ENCODE measurements at regions not wholly inside any gene's neighbourhood (a gene's known extent, or its start where the extent isn't known, plus 50 kb on each side); places are given as distances from the start of the nearest gene placed in this dataset.

GRCh38 chr3:184485241-184485640, 76.3 kb upstream of the EPHB3 start:
- H3K4me3 ChIP-seq (ENCODE audit: low read length), result no peak overlapping the region
- no peak overlapping the region for H3K27ac Mint-ChIP-seq
- H3K36me3 Mint-ChIP-seq, result no peaks in the 10 kb centered on the region
- peaks cover 24 to 53% (median 32%) of the 10 kb centered on the region in 5 donors for H3K27me3 Mint-ChIP-seq
- intact Hi-C loops (cut with micrococcal nuclease), result no loop called here
- H3K36me3 ChIP-seq (ENCODE audit: control insufficient read depth in 2 of 3, insufficient read depth in 3 of 3, low read length in 3 of 3), result no peaks in the 10 kb centered on the region
- ChIA-PET CTCF (no interaction called here), POLR2A (no interaction called here)
- DNase-seq (no peak), ATAC-seq (no peak)
- H3K4me1 Mint-ChIP-seq, result peaks cover 0 to 4% (median 0%) of the 10 kb centered on the region in 7 donors
- H3K4me3 Mint-ChIP-seq, result no peak overlapping the region
- no peak overlapping the region for H3K27ac ChIP-seq (ENCODE audit: low read depth, low read length)
- H3K27me3 ChIP-seq (ENCODE audit: control insufficient read depth in 2 of 2, insufficient read depth in 2 of 2, low read length in 2 of 2), result no peaks in the 10 kb centered on the region
- H3K9me3 ChIP-seq (ENCODE audit: control insufficient read depth in 2 of 3, low read length in 3 of 3), result no peaks in the 10 kb centered on the region
- no peaks in the 10 kb centered on the region for H3K4me1 ChIP-seq (ENCODE audit: control insufficient read depth in 2 of 2, insufficient read depth in 2 of 2, low read length in 2 of 2)
- peaks cover 0 to 2% (median 0%) of the 10 kb centered on the region in 11 donors for H3K9me3 Mint-ChIP-seq

- DNase-seq (no peak), ATAC-seq (no peak)
- H3K36me3 Mint-ChIP-seq, result no peaks in the 10 kb centered on the region
- Histone ChIP-seq H3K4me3 (ENCODE audit: low read length) (no peak overlapping the region), H3K27me3 (ENCODE audit: control insufficient read depth in 2 of 2, insufficient read depth in 2 of 2, low read length in 2 of 2) (no peaks in the 10 kb centered on the region), H3K9me3 (ENCODE audit: control insufficient read depth in 2 of 3, low read length in 3 of 3) (no peaks in the 10 kb centered on the region), H3K27ac (ENCODE audit: low read depth, low read length) (no peak overlapping the region), H3K4me1 (ENCODE audit: control insufficient read depth in 2 of 2, insufficient read depth in 2 of 2, low read length in 2 of 2) (no peaks in the 10 kb centered on the region), H3K36me3 (ENCODE audit: control insufficient read depth in 2 of 3, insufficient read depth in 3 of 3, low read length in 3 of 3) (no peaks in the 10 kb centered on the region)
- H3K9me3 Mint-ChIP-seq, result peaks cover 0 to 2% (median 0%) of the 10 kb centered on the region in 11 donors
- peaks cover 0 to 4% (median 0%) of the 10 kb centered on the region in 7 donors for H3K4me1 Mint-ChIP-seq
- intact Hi-C loops (cut with micrococcal nuclease), result no loop called here
- H3K27ac Mint-ChIP-seq, result no peak overlapping the region
- no peak overlapping the region for H3K4me3 Mint-ChIP-seq
- ChIA-PET POLR2A (no interaction called here), CTCF (no interaction called here)
- H3K27me3 Mint-ChIP-seq, result peaks cover 24 to 55% (median 30%) of the 10 kb centered on the region in 5 donors
These were observed 75.7 kb upstream of the EPHB3 start for GRCh38 chr3:184485906-184486305.

GRCh38 chr3:184486614-184487013, 75.0 kb upstream of the EPHB3 start:
- no peak overlapping the region for H3K27ac Mint-ChIP-seq
- H3K4me1 Mint-ChIP-seq, result peaks cover 0 to 4% (median 0%) of the 10 kb centered on the region in 7 donors
- Histone ChIP-seq H3K4me3 (ENCODE audit: low read length) (no peak overlapping the region), H3K27me3 (ENCODE audit: control insufficient read depth in 2 of 2, insufficient read depth in 2 of 2, low read length in 2 of 2) (no peaks in the 10 kb centered on the region), H3K4me1 (ENCODE audit: control insufficient read depth in 2 of 2, insufficient read depth in 2 of 2, low read length in 2 of 2) (no peaks in the 10 kb centered on the region), H3K27ac (ENCODE audit: low read depth, low read length) (no peak overlapping the region), H3K9me3 (ENCODE audit: control insufficient read depth in 2 of 3, low read length in 3 of 3) (no peaks in the 10 kb centered on the region), H3K36me3 (ENCODE audit: control insufficient read depth in 2 of 3, insufficient read depth in 3 of 3, low read length in 3 of 3) (no peaks in the 10 kb centered on the region)
- ChIA-PET POLR2A (no interaction called here), CTCF (no interaction called here)
- H3K36me3 Mint-ChIP-seq, result no peaks in the 10 kb centered on the region
- intact Hi-C loops (cut with micrococcal nuclease), result no loop called here
- H3K27me3 Mint-ChIP-seq, result peaks cover 18 to 56% (median 31%) of the 10 kb centered on the region in 5 donors
- H3K4me3 Mint-ChIP-seq, result no peak overlapping the region
- DNase-seq (no peak), ATAC-seq (no peak)
- peaks cover 0 to 2% (median 0%) of the 10 kb centered on the region in 11 donors for H3K9me3 Mint-ChIP-seq

- H3K36me3 ChIP-seq (ENCODE audit: control insufficient read depth in 2 of 3, insufficient read depth in 3 of 3, low read length in 3 of 3), result no peaks in the 10 kb centered on the region
- no peaks in the 10 kb centered on the region for H3K9me3 ChIP-seq (ENCODE audit: control insufficient read depth in 2 of 3, low read length in 3 of 3)
- DNase-seq (no peak), ATAC-seq (no peak)
- Mint-ChIP-seq H3K4me3 (no peak overlapping the region), H3K4me1 (peaks cover 5 to 13% (median 6%) of the 10 kb centered on the region in 7 donors), H3K27ac (no peak overlapping the region), H3K36me3 (no peaks in the 10 kb centered on the region), H3K9me3 (peaks cover 0 to 2% (median 0%) of the 10 kb centered on the region in 11 donors), H3K27me3 (peaks cover 29 to 53% (median 45%) of the 10 kb centered on the region in 5 donors)
- H3K4me3 ChIP-seq (ENCODE audit: low read length), result no peak overlapping the region
- POLR2A ChIA-PET, result no interaction called here
- H3K4me1 ChIP-seq (ENCODE audit: control insufficient read depth in 2 of 2, insufficient read depth in 2 of 2, low read length in 2 of 2), result no peaks in the 10 kb centered on the region
- no peak overlapping the region for H3K27ac ChIP-seq (ENCODE audit: low read depth, low read length)
- intact Hi-C loops (cut with micrococcal nuclease), result no loop called here
- CTCF ChIA-PET, result no interaction called here
- peaks cover 0 to 5% of the 10 kb centered on the region in 2 donors for H3K27me3 ChIP-seq (ENCODE audit: control insufficient read depth in 2 of 2, insufficient read depth in 2 of 2, low read length in 2 of 2)
These were observed 73.0 kb upstream of the EPHB3 start for GRCh38 chr3:184488577-184488976.

- Histone ChIP-seq H3K27me3 (ENCODE audit: control insufficient read depth in 2 of 2, insufficient read depth in 2 of 2, low read length in 2 of 2) (peaks cover 0 to 5% of the 10 kb centered on the region in 2 donors), H3K9me3 (ENCODE audit: control insufficient read depth in 2 of 3, low read length in 3 of 3) (no peaks in the 10 kb centered on the region), H3K27ac (ENCODE audit: low read depth, low read length) (no peak overlapping the region), H3K36me3 (ENCODE audit: control insufficient read depth in 2 of 3, insufficient read depth in 3 of 3, low read length in 3 of 3) (no peaks in the 10 kb centered on the region), H3K4me1 (ENCODE audit: control insufficient read depth in 2 of 2, insufficient read depth in 2 of 2, low read length in 2 of 2) (no peaks in the 10 kb centered on the region), H3K4me3 (ENCODE audit: low read length) (no peak overlapping the region)
- Mint-ChIP-seq H3K4me3 (no peak overlapping the region), H3K4me1 (peaks cover 5 to 17% (median 6%) of the 10 kb centered on the region in 7 donors), H3K9me3 (peaks cover 0 to 2% (median 0%) of the 10 kb centered on the region in 11 donors), H3K27ac (no peak overlapping the region), H3K36me3 (peaks cover 0 to under 1% (median 0%) of the 10 kb centered on the region in 5 donors), H3K27me3 (peaks cover 37 to 61% (median 53%) of the 10 kb centered on the region in 5 donors)
- intact Hi-C loops (cut with micrococcal nuclease), result no loop called here
- no peak for DNase-seq
- ChIA-PET POLR2A (no interaction called here), CTCF (no interaction called here)
- no peak for ATAC-seq
These were observed 72.2 kb upstream of the EPHB3 start for GRCh38 chr3:184489268-184489841.

- DNase-seq (no peak), ATAC-seq (no peak)
- H3K4me1 ChIP-seq (ENCODE audit: control insufficient read depth in 2 of 2, insufficient read depth in 2 of 2, low read length in 2 of 2), result no peaks in the 10 kb centered on the region
- Mint-ChIP-seq H3K27ac (no peak overlapping the region), H3K4me3 (no peak overlapping the region), H3K36me3 (peaks cover 0 to 4% (median 0%) of the 10 kb centered on the region in 5 donors), H3K27me3 (peaks cover 42 to 59% (median 52%) of the 10 kb centered on the region in 5 donors), H3K9me3 (no peaks in the 10 kb centered on the region), H3K4me1 (peaks cover 5 to 17% (median 6%) of the 10 kb centered on the region in 7 donors)
- no peaks in the 10 kb centered on the region for H3K36me3 ChIP-seq (ENCODE audit: control insufficient read depth in 2 of 3, insufficient read depth in 3 of 3, low read length in 3 of 3)
- H3K4me3 ChIP-seq (ENCODE audit: low read length), result no peak overlapping the region
- intact Hi-C loops (cut with micrococcal nuclease), result no loop called here
- H3K27me3 ChIP-seq (ENCODE audit: control insufficient read depth in 2 of 2, insufficient read depth in 2 of 2, low read length in 2 of 2), result peaks cover 0 to 5% of the 10 kb centered on the region in 2 donors
- ChIA-PET CTCF (interaction anchor here (0.6 kb wide), 1 partner anchor 47 kb away, joined by 3 read pairs; no protein-coding TSS in a partner anchor), POLR2A (no interaction called here)
- no peaks in the 10 kb centered on the region for H3K9me3 ChIP-seq (ENCODE audit: control insufficient read depth in 2 of 3, low read length in 3 of 3)
- H3K27ac ChIP-seq (ENCODE audit: low read depth, low read length), result no peak overlapping the region
These were observed 70.5 kb upstream of the EPHB3 start for GRCh38 chr3:184491011-184491576.
